H9 (cell line): ENCODE measurements at regions not wholly inside any gene's neighbourhood (a gene's known extent, or its start where the extent isn't known, plus 50 kb on each side); places are given as distances from the start of the nearest gene placed in this dataset.

Experiments
- DNase-seq: peaks from one replicate; pipeline ENCODE4 v3.0.0-alpha.2; 2017
- H2AFZ ChIP-seq: one replicate; pipeline ENCODE4 v1.6.1; 2013; ENCODE audit warnings: mild to moderate bottlenecking, low read length, control low read depth, moderate library complexity
- H2AK5ac ChIP-seq: 2 replicates; pipeline ENCODE4 v1.6.1; 2013; ENCODE audit warnings: low read length, control low read depth, mixed read lengths; ENCODE audit not compliant: insufficient read length
- H2BK120ac ChIP-seq: one replicate; pipeline ENCODE4 v1.6.1; 2013; ENCODE audit warnings: low read depth, mild to moderate bottlenecking, low read length, control low read depth, inconsistent platforms; ENCODE audit not compliant: poor library complexity, severe bottlenecking
- H2BK12ac ChIP-seq: 2 replicates; pipeline ENCODE4 v1.6.1; 2013; ENCODE audit warnings: low read length, control low read depth, mixed read lengths, low read depth; ENCODE audit not compliant: insufficient read length
- H2BK15ac ChIP-seq: 2 replicates; pipeline ENCODE4 v1.6.1; 2013; ENCODE audit warnings: low read depth, low read length, control low read depth
- H2BK20ac ChIP-seq: one replicate; pipeline ENCODE4 v1.6.1; 2013; ENCODE audit warnings: low read depth, mild to moderate bottlenecking, low read length, control low read depth, inconsistent platforms; ENCODE audit not compliant: poor library complexity, severe bottlenecking
- H2BK5ac ChIP-seq: 2 replicates; pipeline ENCODE4 v1.6.1; 2013; ENCODE audit warnings: low read length, control low read depth, mixed read lengths; ENCODE audit not compliant: insufficient read length
- H3K14ac ChIP-seq: 2 replicates; pipeline ENCODE4 v1.6.1; 2013; ENCODE audit warnings: low read length, control low read depth; ENCODE audit not compliant: insufficient read depth
- H3K18ac ChIP-seq: 2 replicates; pipeline ENCODE4 v1.6.1; 2013; ENCODE audit warnings: low read depth, mild to moderate bottlenecking, mixed read lengths, low read length, control low read depth; ENCODE audit not compliant: insufficient read length
- H3K23ac ChIP-seq: 2 replicates; pipeline ENCODE4 v1.6.1; 2013; ENCODE audit warnings: low read length, control low read depth, mixed read lengths, low read depth; ENCODE audit not compliant: insufficient read length
- H3K23me2 ChIP-seq: 2 replicates; pipeline ENCODE4 v1.6.1; 2013; ENCODE audit warnings: low read depth, mild to moderate bottlenecking, mixed read lengths, low read length, control low read depth; ENCODE audit not compliant: insufficient read length, poor library complexity, severe bottlenecking
- H3K27ac ChIP-seq: 2 replicates; pipeline ENCODE4 v1.5.1; 2013; ENCODE audit warnings: low read length, control low read depth, mixed read lengths, low read depth; ENCODE audit not compliant: insufficient read length
- H3K27me3 ChIP-seq: 2 replicates; pipeline ENCODE4 v1.6.1; 2013; ENCODE audit warnings: low read length, control low read depth, inconsistent platforms; ENCODE audit not compliant: insufficient read depth
- H3K4ac ChIP-seq: 2 replicates; pipeline ENCODE4 v1.6.1; 2013; ENCODE audit warnings: low read depth, mild to moderate bottlenecking, control low read depth, inconsistent platforms, low read length, moderate library complexity
- H3K4me1 ChIP-seq: 2 replicates; pipeline ENCODE4 v1.6.1; 2013; ENCODE audit warnings: low read length, control low read depth, inconsistent platforms; ENCODE audit not compliant: insufficient read depth
- H3K4me2 ChIP-seq: 2 replicates; pipeline ENCODE4 v1.6.1; 2013; ENCODE audit warnings: low read length, control low read depth, mixed read lengths; ENCODE audit not compliant: insufficient read length, insufficient read depth
- H3K56ac ChIP-seq: 2 replicates; pipeline ENCODE4 v1.6.1; 2013; ENCODE audit warnings: low read depth, mild to moderate bottlenecking, mixed read lengths, low read length, control low read depth; ENCODE audit not compliant: insufficient read length
- H3K79me1 ChIP-seq: 2 replicates; pipeline ENCODE4 v1.6.1; 2013; ENCODE audit warnings: low read depth, mild to moderate bottlenecking, moderate library complexity, low read length, control low read depth, inconsistent platforms; ENCODE audit not compliant: insufficient read depth, poor library complexity, severe bottlenecking
- H3K79me2 ChIP-seq: 2 replicates; pipeline ENCODE4 v1.6.1; 2013; ENCODE audit warnings: low read length, control low read depth, inconsistent platforms; ENCODE audit not compliant: insufficient read depth
- H3K9ac ChIP-seq: 2 replicates; pipeline ENCODE4 v1.6.1; 2013; ENCODE audit warnings: low read length, control low read depth, mixed read lengths; ENCODE audit not compliant: insufficient read length; ENCODE audit errors: extremely low read depth
- H3K9me3 ChIP-seq: one replicate; pipeline ENCODE4 v1.6.1; 2013; ENCODE audit warnings: low read depth, low read length, inconsistent platforms; ENCODE audit not compliant: control insufficient read depth
- H3T11ph ChIP-seq: one replicate; pipeline ENCODE4 v1.6.1; 2013; ENCODE audit warnings: mild to moderate bottlenecking, low read length, control low read depth, inconsistent platforms
- H4K20me1 ChIP-seq: one replicate; pipeline ENCODE4 v1.6.1; 2013; ENCODE audit not compliant: control insufficient read depth, insufficient read length, insufficient read depth
- H4K5ac ChIP-seq: 2 replicates; pipeline ENCODE4 v1.6.1; 2013; ENCODE audit warnings: low read depth, mild to moderate bottlenecking, mixed read lengths, low read length, control low read depth; ENCODE audit not compliant: insufficient read length
- H4K8ac ChIP-seq: replicated peaks from 2 replicates; pipeline ENCODE4 v1.6.1; 2013; ENCODE audit warnings: low read length, control low read depth, mixed read lengths, low read depth; ENCODE audit not compliant: insufficient read length
- H4K91ac ChIP-seq: 2 replicates; pipeline ENCODE4 v1.6.1; 2013; ENCODE audit warnings: low read depth, mild to moderate bottlenecking, moderate library complexity, mixed read lengths, low read length, control low read depth; ENCODE audit not compliant: insufficient read length
- H3K27ac Mint-ChIP-seq, 3 experiments: 2 replicates in 2 of 3; 3 replicates in 1 of 3; pipeline ENCODE4 v1.8.0; 2020 to 2021; ENCODE audit warnings: mixed read lengths in 3 of 3, mild to moderate bottlenecking in 1 of 3, moderate library complexity in 1 of 3
- H3K27me3 Mint-ChIP-seq: 2 replicates; pipeline ENCODE4 v1.8.0; 2021; ENCODE audit warnings: low read depth, mild to moderate bottlenecking, moderate library complexity, mixed read lengths
- H3K36me3 Mint-ChIP-seq, 3 experiments: 2 replicates in 2 of 3; 3 replicates in 1 of 3; pipeline ENCODE4 v1.8.0; 2020 to 2021; ENCODE audit warnings: low read depth in 3 of 3, mixed read lengths in 3 of 3; ENCODE audit not compliant: insufficient read depth in 1 of 3
- H3K4me1 Mint-ChIP-seq, 2 experiments: 2 replicates each; pipeline ENCODE4 v1.8.0; 2020; ENCODE audit warnings: mixed read lengths in 2 of 2
- H3K4me3 Mint-ChIP-seq, 2 experiments: 2 replicates in 1 of 2; 3 replicates in 1 of 2; pipeline ENCODE4 v1.8.0; 2020 to 2021; ENCODE audit warnings: mild to moderate bottlenecking in 2 of 2, mixed read lengths in 2 of 2, moderate library complexity in 1 of 2
- H3K9me3 Mint-ChIP-seq, 2 experiments: 2 replicates in 1 of 2; 3 replicates in 1 of 2; pipeline ENCODE4 v1.8.0; 2020; ENCODE audit warnings: mild to moderate bottlenecking in 2 of 2, mixed read lengths in 2 of 2, moderate library complexity in 1 of 2
- WGBS: extraction: QIAGEN DNeasy Blood & Tissue Kit; methylation state at CpG from one replicate; pipeline ENCODE4 v1.1.7; 2013; ENCODE audit warnings: missing lambda C conversion rate, low lambda C conversion rate, mixed read lengths; ENCODE audit not compliant: insufficient read length; ENCODE audit errors: extremely low coverage; 5-methylcytosine and 5-hydroxymethylcytosine counted together
- TF ChIP-seq, protein P1 (sequence below): fragments of 200-600 bp; sonication (generic); conservative IDR thresholded peaks from 3 replicates; pipeline ENCODE4 v1.8.0; 2021; ENCODE audit warnings: antibody characterized with exemption, mild to moderate bottlenecking

DNA sequence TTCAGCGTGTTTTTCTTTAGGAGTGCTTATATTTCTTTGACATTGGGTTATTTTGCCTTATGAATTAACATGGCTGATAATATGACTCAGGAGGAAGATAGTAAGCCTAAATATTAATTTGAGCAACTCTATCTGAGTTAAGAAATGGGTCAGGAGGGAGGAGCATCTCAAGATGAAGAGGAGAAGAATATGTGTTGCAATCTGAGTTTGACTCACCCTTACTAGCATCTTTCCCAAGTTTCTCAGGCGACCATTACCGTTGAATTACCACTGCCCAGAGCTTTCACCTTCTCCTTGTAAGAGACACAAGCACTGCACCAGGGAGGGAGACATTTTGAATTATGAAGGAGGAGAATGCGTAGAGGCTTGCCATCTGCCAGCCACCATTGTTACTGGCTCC is 138.3 kb upstream of the MYRIP start:
- no peak overlapping the region for H2BK5ac ChIP-seq
- H2BK15ac ChIP-seq = no peak overlapping the region
- H3K4me2 ChIP-seq = no peak overlapping the region
- Mint-ChIP-seq H3K27me3 (no peaks in the 10 kb centered on the region), H3K4me3 (no peak overlapping the region), H3K4me1 (no peaks in the 10 kb centered on the region), H3K9me3 (peaks cover 0 to 6% of the 10 kb centered on the region in 2 experiments; a peak in 2 of 5 replicates), H3K27ac (no peak overlapping the region), H3K36me3 (no peaks in the 10 kb centered on the region)
- H3K18ac ChIP-seq = no peak overlapping the region
- H3K23me2 ChIP-seq = no peaks in the 10 kb centered on the region
- no peak overlapping the region for H4K8ac ChIP-seq
- no peak overlapping the region for H2BK120ac ChIP-seq
- no peak overlapping the region for H2AFZ ChIP-seq
- H3K27ac ChIP-seq = no peak overlapping the region
- no peaks in the 10 kb centered on the region for H3K9me3 ChIP-seq
- DNase-seq = no peak
- no peaks in the 10 kb centered on the region for H3K4me1 ChIP-seq
- H3K79me2 ChIP-seq = no peaks in the 10 kb centered on the region
- H3K23ac ChIP-seq = no peak overlapping the region
- H4K20me1 ChIP-seq = no peaks in the 10 kb centered on the region
- H2BK20ac ChIP-seq = no peak overlapping the region
- no peak overlapping the region for H3K56ac ChIP-seq
- no peaks in the 10 kb centered on the region for H3K79me1 ChIP-seq
- no peak overlapping the region for H3K4ac ChIP-seq
- no peak overlapping the region for H4K5ac ChIP-seq
- H3K14ac ChIP-seq = no peak overlapping the region
- no peak overlapping the region for H4K91ac ChIP-seq
- H3K27me3 ChIP-seq = no peaks in the 10 kb centered on the region
- no peak overlapping the region for H3T11ph ChIP-seq
- no peak overlapping the region for H2BK12ac ChIP-seq
- no peak overlapping the region for H3K9ac ChIP-seq
- TF ChIP-seq, protein P1, sequence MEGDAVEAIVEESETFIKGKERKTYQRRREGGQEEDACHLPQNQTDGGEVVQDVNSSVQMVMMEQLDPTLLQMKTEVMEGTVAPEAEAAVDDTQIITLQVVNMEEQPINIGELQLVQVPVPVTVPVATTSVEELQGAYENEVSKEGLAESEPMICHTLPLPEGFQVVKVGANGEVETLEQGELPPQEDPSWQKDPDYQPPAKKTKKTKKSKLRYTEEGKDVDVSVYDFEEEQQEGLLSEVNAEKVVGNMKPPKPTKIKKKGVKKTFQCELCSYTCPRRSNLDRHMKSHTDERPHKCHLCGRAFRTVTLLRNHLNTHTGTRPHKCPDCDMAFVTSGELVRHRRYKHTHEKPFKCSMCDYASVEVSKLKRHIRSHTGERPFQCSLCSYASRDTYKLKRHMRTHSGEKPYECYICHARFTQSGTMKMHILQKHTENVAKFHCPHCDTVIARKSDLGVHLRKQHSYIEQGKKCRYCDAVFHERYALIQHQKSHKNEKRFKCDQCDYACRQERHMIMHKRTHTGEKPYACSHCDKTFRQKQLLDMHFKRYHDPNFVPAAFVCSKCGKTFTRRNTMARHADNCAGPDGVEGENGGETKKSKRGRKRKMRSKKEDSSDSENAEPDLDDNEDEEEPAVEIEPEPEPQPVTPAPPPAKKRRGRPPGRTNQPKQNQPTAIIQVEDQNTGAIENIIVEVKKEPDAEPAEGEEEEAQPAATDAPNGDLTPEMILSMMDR = no peak
- H2AK5ac ChIP-seq = no peak overlapping the region
- WGBS = no CpG with 5 or more reads among the region's 4 CpGs
